Stimulated activated naive B cell treated with anti-CD40 and anti-IgM and Interleukin-4, amounts not matched to agents 10 μg/mL and 1 μg/mL and 100 μg/mL, for 72 hours (primary cell): ENCODE measurements at regions not wholly inside any gene's neighbourhood (a gene's known extent, or its start where the extent isn't known, plus 50 kb on each side); places are given as distances from the start of the nearest gene placed in this dataset.

Source experiments
- ATAC-seq, 2 donors: fragments of 150-1000 bp; cut with Tn5 transposase; replicated peaks; 2 replicates each; pipeline ENCODE4 v1.10.0; 2021; ENCODE audit warnings: moderate library complexity in 1 of 2
- DNase-seq: peaks from one replicate; pipeline ENCODE4 v3.0.0; 2021
- H3K27ac Mint-ChIP-seq: one replicate; pipeline ENCODE4 v1.8.0; 2022; ENCODE audit warnings: mild to moderate bottlenecking, mixed read lengths
- H3K27me3 Mint-ChIP-seq, 2 donors: one replicate each; pipeline ENCODE4 v1.8.0; 2022; ENCODE audit warnings: mixed read lengths in 2 of 2
- H3K36me3 Mint-ChIP-seq, 2 donors: one replicate each; pipeline ENCODE4 v1.8.0; 2022; ENCODE audit warnings: mixed read lengths in 2 of 2, mild to moderate bottlenecking in 1 of 2
- H3K4me1 Mint-ChIP-seq, 2 donors: one replicate each; pipeline ENCODE4 v1.8.0; 2022; ENCODE audit warnings: mixed read lengths in 2 of 2, mild to moderate bottlenecking in 1 of 2
- H3K4me3 Mint-ChIP-seq, 2 donors: one replicate each; pipeline ENCODE4 v1.8.0; 2022; ENCODE audit warnings: mild to moderate bottlenecking in 2 of 2, mixed read lengths in 2 of 2, moderate library complexity in 1 of 2
- H3K9me3 Mint-ChIP-seq, 2 donors: one replicate each; pipeline ENCODE4 v1.8.0; 2022; ENCODE audit warnings: mixed read lengths in 2 of 2, mild to moderate bottlenecking in 1 of 2

DNA sequence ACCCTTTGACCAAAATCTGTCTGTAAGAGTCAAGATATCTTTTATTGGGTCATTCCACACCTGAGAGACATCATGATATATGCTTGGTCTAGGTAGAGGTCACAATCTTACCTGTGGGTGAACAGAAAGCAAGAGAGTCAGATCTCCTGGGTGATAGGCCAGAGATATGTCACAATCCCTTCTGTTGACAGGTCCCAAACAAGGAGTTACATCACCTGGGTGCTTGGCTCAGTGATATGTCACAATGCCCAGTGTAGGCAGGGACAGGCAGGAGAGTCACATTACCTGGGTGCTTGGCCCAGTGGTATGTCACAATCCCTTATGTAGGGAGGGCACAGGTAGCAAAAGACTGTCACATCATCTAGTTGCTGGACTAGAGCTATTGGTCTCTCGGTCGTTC is 1991.2 kb downstream of the TP53TG3F start:
- DNase-seq (no peak), ATAC-seq (no peak)
- H3K36me3 Mint-ChIP-seq: peaks cover 0 to 3% of the 10 kb centered on the region in 2 donors
- H3K4me3 Mint-ChIP-seq: no peak overlapping the region
- no peak overlapping the region for H3K27ac Mint-ChIP-seq
- H3K4me1 Mint-ChIP-seq: no peaks in the 10 kb centered on the region
- peaks cover 27 to 34% of the 10 kb centered on the region in 2 donors for H3K9me3 Mint-ChIP-seq
- no peaks in the 10 kb centered on the region for H3K27me3 Mint-ChIP-seq

DNA sequence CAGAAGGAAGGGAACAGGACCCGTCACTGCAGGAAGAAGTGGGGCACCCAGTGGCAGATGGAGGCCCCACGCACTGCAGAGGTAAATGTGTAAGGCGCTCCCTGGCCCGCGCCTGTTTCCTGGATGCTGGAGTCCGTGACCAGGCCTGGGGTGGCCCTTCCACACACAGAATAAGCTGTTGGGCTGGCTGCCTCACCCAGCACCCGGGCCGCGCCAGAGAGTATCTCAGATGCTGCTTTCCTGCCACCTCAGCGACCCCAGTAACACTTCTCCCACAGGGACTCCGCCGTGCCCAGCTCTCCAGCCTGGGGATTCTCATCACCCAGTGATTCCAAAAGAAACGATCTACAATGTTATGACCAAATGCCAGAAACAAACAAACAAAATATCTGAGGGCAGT is 1993.1 kb downstream of the TP53TG3F start:
- Mint-ChIP-seq H3K4me3 (no peak overlapping the region), H3K9me3 (peaks cover 24 to 34% of the 10 kb centered on the region in 2 donors), H3K36me3 (no peaks in the 10 kb centered on the region), H3K27me3 (no peaks in the 10 kb centered on the region), H3K27ac (no peak overlapping the region), H3K4me1 (no peaks in the 10 kb centered on the region)
- ATAC-seq: no peak
- DNase-seq: no peak

DNA sequence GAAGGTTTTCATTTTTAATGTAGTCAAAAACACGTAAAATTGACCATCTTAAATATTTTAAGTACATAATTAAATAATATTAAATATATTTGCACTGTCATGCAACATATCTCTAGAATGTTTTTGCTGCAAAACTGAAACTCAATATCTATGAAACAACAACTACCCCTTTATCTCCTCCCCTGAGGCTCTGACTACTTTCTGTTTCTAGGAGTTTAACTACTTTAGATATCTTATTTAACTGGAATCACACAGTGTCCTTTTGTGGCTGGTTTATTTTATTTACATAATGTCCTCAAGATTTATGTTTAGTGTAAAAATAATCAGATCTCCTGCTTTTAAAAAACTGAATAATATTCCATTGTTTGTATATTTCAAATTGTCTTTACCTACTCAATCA is 2003.9 kb downstream of the TP53TG3F start:
- no peaks in the 10 kb centered on the region for H3K4me1 Mint-ChIP-seq
- peaks cover 6 to 11% of the 10 kb centered on the region in 2 donors for H3K9me3 Mint-ChIP-seq
- no peaks in the 10 kb centered on the region for H3K27me3 Mint-ChIP-seq
- no peak for DNase-seq
- no peak overlapping the region for H3K4me3 Mint-ChIP-seq
- no peak overlapping the region for H3K27ac Mint-ChIP-seq
- no peak for ATAC-seq
- no peaks in the 10 kb centered on the region for H3K36me3 Mint-ChIP-seq

DNA sequence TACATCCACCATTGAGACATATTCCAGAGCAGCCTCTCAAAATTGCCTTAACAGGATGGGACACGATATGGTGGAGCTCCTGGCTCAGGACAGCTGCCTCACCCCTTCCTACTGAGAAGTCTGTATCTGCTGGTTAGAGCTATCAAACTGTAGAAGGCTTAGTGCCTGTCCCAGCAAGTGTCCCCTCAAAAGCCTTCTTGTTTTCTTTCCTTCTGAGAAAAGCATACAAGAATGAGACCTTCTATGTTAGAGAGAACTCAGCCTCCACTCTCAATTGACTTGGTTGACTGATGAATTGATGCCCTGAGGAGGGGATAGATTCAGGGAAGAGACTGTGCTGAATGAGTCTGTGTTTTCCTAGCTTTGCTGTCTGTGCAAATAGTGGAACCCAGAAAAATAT is 2020.9 kb downstream of the TP53TG3F start:
- DNase-seq: no peak
- Mint-ChIP-seq H3K4me1 (no peaks in the 10 kb centered on the region), H3K36me3 (no peaks in the 10 kb centered on the region), H3K27me3 (no peaks in the 10 kb centered on the region), H3K4me3 (no peak overlapping the region), H3K27ac (no peak overlapping the region), H3K9me3 (peaks cover 3 to 9% of the 10 kb centered on the region in 2 donors)
- ATAC-seq: no peak

DNA sequence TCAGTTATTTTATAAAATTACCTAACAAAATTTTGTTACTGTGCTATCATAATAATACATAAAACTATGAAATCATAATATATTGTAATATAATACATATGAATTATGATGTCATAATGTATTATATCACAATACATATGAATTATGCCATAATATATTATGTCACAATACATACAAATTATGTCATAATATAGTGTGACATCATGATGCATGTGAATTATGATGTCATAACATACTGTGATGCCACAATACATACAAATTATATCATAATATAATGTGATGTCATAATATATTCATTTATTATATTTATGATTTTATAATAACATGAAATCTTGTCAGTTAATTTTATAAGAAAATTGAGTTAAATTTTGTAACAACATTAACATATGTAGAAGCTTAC is 2021.6 kb downstream of the TP53TG3F start:
- no peak overlapping the region for H3K27ac Mint-ChIP-seq
- H3K27me3 Mint-ChIP-seq: no peaks in the 10 kb centered on the region
- peaks cover 3 to 11% of the 10 kb centered on the region in 2 donors for H3K9me3 Mint-ChIP-seq
- no peak for DNase-seq
- no peaks in the 10 kb centered on the region for H3K36me3 Mint-ChIP-seq
- no peak for ATAC-seq
- no peaks in the 10 kb centered on the region for H3K4me1 Mint-ChIP-seq
- no peak overlapping the region for H3K4me3 Mint-ChIP-seq

DNA sequence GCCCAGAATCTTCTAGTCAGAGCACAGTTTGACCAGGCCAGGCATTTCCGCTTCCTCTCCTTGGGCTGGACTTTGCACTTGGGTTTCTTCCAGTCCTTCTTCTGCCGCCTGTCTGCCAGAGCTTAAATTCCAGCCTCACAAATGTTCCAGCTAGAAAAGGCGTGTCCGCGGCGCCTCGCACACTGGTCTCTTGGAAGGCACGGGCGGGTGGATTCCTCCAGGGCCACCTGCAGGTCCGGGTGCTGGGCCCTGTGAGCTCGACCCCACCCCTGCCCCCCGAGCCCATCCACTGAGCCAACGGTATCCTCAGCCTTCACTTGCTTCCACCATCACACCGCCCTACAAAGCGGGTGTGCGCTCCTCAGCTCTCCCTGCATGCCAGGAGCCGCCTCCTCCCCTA is 2026.5 kb downstream of the TP53TG3F start:
- Mint-ChIP-seq H3K36me3 (peaks cover 0 to 2% of the 10 kb centered on the region in 2 donors), H3K27me3 (no peaks in the 10 kb centered on the region), H3K4me1 (no peaks in the 10 kb centered on the region), H3K9me3 (peaks cover 6 to 20% of the 10 kb centered on the region in 2 donors), H3K4me3 (no peak overlapping the region), H3K27ac (no peak overlapping the region)
- no peak for DNase-seq
- no peak for ATAC-seq

DNA sequence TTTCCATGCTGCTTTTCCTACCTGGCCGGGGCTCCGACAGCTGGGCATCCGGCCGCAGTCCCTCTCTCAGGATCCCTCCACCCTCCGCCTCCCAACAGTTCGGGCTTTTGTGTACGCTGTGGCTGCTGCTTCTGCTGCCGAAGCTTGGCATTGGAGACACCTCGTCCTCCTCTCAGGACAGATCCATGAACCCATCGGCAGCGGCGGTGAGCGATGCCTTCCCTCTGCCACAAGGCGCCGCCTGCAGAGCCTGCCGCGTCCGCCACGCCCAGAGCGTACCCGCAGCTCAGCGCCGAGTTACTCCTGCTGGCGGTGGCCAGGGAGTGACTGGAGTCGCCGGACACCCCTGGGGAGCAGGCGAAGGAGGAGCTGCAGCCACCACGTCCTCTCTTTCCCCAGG is 2032.8 kb downstream of the TP53TG3F start:
- DNase-seq (no peak), ATAC-seq (no peak)
- Mint-ChIP-seq H3K9me3 (peaks cover 10 to 20% of the 10 kb centered on the region in 2 donors), H3K36me3 (no peaks in the 10 kb centered on the region), H3K27ac (no peak overlapping the region), H3K4me3 (no peak overlapping the region), H3K4me1 (no peaks in the 10 kb centered on the region), H3K27me3 (no peaks in the 10 kb centered on the region)

DNA sequence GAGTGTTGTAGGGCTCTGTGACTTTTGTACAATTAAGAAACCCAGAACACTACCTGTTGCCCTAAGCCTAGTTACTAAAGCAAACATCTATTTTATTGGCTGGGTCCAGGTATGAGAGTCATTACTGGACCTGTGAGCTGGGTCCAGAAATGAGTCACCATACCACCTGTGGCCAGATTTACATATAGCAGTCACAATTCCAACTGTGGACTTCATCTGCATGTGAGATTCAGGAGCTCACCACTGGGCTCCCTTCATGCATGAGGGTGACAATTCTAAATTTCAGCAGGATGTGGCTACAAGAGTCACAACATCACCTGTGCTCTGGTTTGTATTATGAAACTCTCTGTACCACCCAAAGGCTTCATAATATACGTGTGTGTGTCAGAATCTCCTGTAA is 2038.0 kb downstream of the TP53TG3F start:
- Mint-ChIP-seq H3K4me3 (no peak overlapping the region), H3K4me1 (no peaks in the 10 kb centered on the region), H3K9me3 (peaks cover 17 to 22% of the 10 kb centered on the region in 2 donors), H3K36me3 (no peaks in the 10 kb centered on the region), H3K27me3 (no peaks in the 10 kb centered on the region), H3K27ac (no peak overlapping the region)
- no peak for ATAC-seq
- no peak for DNase-seq

DNA sequence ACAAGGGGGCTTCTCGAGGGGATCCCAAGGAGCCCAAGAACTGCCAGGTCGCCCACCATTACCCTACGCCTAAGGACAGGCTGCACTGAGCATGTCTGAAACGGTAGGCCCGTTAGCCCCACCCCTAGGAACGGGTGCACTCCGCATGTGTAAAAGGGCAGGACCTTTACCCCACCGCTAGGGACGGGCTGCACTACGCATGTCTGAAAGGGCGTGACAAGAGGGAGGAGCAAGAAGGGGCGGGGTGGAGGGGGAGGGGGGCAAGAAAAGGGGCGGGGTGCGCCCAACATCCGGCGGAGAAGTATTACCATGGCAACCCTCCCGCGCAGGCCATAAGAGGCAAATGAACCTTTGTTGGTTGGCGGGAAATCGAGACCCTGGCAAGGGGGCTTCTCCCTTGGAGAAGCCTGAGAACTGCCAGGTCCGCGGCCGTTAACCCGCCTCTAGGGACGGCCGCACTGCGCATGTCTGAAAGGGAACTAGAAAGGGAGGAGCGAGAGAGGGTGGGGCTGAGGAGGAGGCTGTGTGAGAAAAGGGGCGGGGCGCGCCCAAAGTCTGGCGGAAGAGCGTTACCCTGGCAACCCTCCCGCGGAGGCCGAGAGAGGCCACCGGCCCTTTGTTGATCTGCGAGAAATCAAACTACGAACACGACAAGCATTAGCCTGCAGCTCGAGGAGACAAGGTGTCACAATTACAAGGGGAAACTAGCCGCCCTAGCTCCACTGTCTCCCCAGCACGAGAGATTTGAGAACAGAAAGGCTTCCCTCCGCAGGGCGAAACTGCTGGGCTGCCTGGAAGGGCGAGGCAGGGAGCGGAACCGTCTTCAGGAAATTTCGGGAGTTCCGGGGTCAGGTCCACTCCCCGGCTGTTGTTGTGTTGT is 2046.8 kb downstream of the TP53TG3F start:
- Mint-ChIP-seq H3K9me3 (peaks cover 16 to 27% of the 10 kb centered on the region in 2 donors), H3K4me1 (no peaks in the 10 kb centered on the region), H3K27ac (no peak overlapping the region), H3K4me3 (no peak overlapping the region), H3K27me3 (no peaks in the 10 kb centered on the region), H3K36me3 (no peaks in the 10 kb centered on the region)
- DNase-seq (no peak), ATAC-seq (no peak)

DNA sequence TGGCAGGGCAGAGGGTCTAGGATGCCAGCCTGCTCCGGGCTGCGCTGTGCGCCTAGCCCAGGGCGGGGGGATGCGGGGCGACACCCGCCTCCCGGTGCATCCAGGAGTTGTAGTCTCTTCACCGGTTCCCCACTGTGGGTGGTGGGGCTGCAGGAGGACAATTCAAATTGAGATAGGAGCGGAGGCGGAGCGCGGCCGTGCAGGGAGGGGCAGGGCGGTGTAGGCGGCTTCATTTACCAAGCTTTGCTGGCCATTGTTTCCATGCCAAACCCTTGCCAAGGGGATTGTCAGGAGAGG is 2047.4 kb downstream of the TP53TG3F start:
- H3K27me3 Mint-ChIP-seq: no peaks in the 10 kb centered on the region
- no peak for ATAC-seq
- H3K9me3 Mint-ChIP-seq: peaks cover 16 to 27% of the 10 kb centered on the region in 2 donors

DNA sequence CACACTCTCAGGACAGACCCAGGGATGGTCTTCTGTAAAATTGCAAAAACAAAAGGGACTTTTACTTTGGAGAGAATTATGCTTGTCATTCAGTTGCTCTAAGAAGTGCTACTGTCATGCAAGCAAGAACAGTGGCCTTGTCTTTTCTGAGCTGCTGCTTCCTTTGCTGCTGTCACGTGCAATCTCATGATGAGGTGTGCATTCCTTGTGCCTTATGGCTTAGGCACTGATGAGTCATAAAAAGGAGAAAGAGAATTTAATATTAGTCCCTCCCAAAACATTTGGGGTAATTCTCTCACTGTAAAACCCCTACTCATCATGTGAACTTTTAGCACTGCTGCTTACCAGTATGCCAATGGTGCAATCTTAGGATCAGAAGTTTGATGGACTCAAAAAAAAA is 2051.3 kb downstream of the TP53TG3F start:
- DNase-seq: no peak
- no peaks in the 10 kb centered on the region for H3K36me3 Mint-ChIP-seq
- H3K4me3 Mint-ChIP-seq: no peak overlapping the region
- no peak for ATAC-seq
- H3K9me3 Mint-ChIP-seq: peaks cover 14 to 26% of the 10 kb centered on the region in 2 donors
- H3K27ac Mint-ChIP-seq: no peak overlapping the region
- no peaks in the 10 kb centered on the region for H3K4me1 Mint-ChIP-seq
- H3K27me3 Mint-ChIP-seq: no peaks in the 10 kb centered on the region

More for the DNA sequence above, 2047.4 kb downstream of the TP53TG3F start:
- no peak overlapping the region for H3K27ac Mint-ChIP-seq
- no peaks in the 10 kb centered on the region for H3K4me1 Mint-ChIP-seq
- H3K36me3 Mint-ChIP-seq: no peaks in the 10 kb centered on the region
- DNase-seq: no peak
- no peak overlapping the region for H3K4me3 Mint-ChIP-seq

DNA sequence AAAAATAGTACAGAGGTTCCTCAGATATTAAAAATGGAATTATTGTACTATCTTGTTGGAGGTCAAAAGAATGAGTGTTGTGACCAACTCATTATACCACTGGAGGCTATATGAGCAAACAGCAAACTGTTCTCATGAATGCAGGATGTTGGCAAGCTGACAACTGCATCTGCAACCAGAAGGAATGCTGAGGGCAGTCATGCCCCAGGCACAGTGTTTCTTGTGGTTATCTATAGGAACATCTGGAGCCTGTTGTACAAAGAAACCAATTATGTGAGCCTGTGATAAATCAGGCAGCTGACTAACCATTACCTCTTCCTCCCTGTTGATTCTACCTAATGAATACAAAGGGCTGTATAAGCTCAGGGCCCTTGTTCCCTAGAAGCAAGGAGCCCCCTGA is 2057.1 kb downstream of the TP53TG3F start:
- DNase-seq: no peak
- no peak for ATAC-seq
- H3K4me1 Mint-ChIP-seq: no peaks in the 10 kb centered on the region
- no peak overlapping the region for H3K27ac Mint-ChIP-seq
- no peak overlapping the region for H3K4me3 Mint-ChIP-seq
- peaks cover 12 to 15% of the 10 kb centered on the region in 2 donors for H3K9me3 Mint-ChIP-seq
- no peaks in the 10 kb centered on the region for H3K27me3 Mint-ChIP-seq
- no peaks in the 10 kb centered on the region for H3K36me3 Mint-ChIP-seq

DNA sequence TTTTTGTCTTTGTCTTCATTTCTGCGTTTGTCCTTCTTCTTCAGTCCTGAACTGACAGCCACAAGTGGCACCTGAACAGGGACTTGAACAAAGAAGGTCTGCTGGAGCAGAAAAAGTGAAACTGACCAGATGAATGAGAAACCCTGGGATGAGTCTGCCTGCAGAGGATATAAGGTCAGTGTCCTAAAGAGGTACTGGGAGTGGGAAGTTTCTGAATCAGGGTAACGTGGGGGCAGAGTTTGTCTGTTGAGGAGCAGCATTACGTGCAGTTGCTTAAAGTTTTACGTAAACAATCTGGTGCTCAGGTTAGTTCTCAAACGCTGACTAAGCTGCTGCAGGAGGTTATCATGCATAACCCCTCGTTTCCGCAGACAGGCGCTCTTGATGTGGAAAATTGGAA is 2057.6 kb downstream of the TP53TG3F start:
- H3K4me3 Mint-ChIP-seq: no peak overlapping the region
- H3K4me1 Mint-ChIP-seq: no peaks in the 10 kb centered on the region
- peaks cover 15 to 19% of the 10 kb centered on the region in 2 donors for H3K9me3 Mint-ChIP-seq
- DNase-seq (no peak), ATAC-seq (no peak)
- no peak overlapping the region for H3K27ac Mint-ChIP-seq
- H3K36me3 Mint-ChIP-seq: no peaks in the 10 kb centered on the region
- H3K27me3 Mint-ChIP-seq: no peaks in the 10 kb centered on the region

DNA sequence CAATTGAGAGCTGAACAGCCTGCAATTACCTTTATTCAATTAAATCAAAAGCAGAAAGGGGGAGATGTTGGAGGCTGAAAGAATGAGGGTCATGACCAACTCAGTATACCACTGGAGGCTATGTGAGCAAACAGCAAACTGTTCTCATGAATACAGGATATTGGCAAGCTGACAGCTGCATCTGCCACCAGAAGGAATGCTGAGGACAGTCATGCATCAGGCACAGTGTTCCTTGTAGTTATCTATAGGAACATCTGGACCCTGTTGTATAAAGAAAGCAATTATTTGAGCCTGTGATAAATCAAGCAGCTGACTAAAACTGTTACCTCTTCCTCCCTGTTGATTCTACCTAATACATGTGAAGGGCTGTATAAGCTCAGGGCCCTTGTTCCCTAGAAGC is 2064.6 kb downstream of the TP53TG3F start:
- no peaks in the 10 kb centered on the region for H3K36me3 Mint-ChIP-seq
- no peak for ATAC-seq
- H3K4me3 Mint-ChIP-seq: no peak overlapping the region
- DNase-seq: no peak
- H3K27ac Mint-ChIP-seq: no peak overlapping the region
- H3K27me3 Mint-ChIP-seq: no peaks in the 10 kb centered on the region
- no peaks in the 10 kb centered on the region for H3K4me1 Mint-ChIP-seq
- peaks cover 22% of the 10 kb centered on the region in 2 donors for H3K9me3 Mint-ChIP-seq

DNA sequence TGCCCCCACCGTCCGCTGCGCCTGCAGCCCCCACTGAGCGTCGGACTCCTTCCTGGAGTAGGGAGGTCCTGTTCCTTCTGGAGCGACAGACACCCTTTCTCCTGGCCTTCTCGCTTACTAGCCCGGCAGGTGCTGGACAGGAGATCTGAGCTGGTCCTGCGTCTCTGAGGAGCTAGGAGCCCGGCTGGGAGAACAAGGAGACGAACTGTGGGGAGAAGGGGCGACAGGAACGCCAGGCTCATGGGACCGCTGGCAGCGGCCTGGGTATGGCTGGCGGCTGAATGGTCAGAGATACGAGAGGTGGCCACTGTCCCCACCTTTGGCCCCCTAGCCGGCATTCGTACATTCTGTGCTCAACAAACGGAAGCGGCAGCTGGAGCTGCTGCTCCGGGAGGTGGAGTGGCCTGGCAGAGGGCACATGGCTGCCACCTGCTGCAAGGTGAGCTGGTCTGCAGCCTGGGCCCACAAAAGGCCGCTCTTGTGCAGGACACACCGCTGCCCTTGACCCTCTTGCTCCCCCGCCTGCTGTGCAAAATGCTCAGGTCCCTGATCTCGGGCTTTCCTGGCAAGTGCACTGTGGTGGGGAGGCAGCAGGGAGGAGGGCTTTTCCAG is 2066.7 kb downstream of the TP53TG3F start:
- no peak overlapping the region for H3K27ac Mint-ChIP-seq

More for the DNA sequence above, 2066.7 kb downstream of the TP53TG3F start:
- Mint-ChIP-seq H3K9me3 (peaks cover 21 to 23% of the 10 kb centered on the region in 2 donors), H3K27me3 (no peaks in the 10 kb centered on the region), H3K36me3 (no peaks in the 10 kb centered on the region), H3K4me3 (no peak overlapping the region), H3K4me1 (no peaks in the 10 kb centered on the region)
- DNase-seq: no peak
- ATAC-seq: no peak
